Frontal cortex (tissue), 3 donors: ENCODE measurements at regions not wholly inside any gene's neighbourhood (a gene's known extent, or its start where the extent isn't known, plus 50 kb on each side); places are given as distances from the start of the nearest gene placed in this dataset.
"Not testable (repeated sequence)": the region's sequence is repeated elsewhere in the genome, so short reads cannot be mapped to it uniquely, and the experiment has no call there.

Experiments
- DNase-seq, 2 donors: peaks; one replicate each; pipeline ENCODE4 v3.0.0; 2012; ENCODE audit warnings: low spot score in 2 of 2
- FAIRE-seq: peaks from 2 replicates; lab custom pipeline; 2012; peaks lifted over from hg19 to GRCh38; lab: Jason Lieb, UNC
- donor health status: control.
- donor health status: control.
- donor health status: control.

DNA sequence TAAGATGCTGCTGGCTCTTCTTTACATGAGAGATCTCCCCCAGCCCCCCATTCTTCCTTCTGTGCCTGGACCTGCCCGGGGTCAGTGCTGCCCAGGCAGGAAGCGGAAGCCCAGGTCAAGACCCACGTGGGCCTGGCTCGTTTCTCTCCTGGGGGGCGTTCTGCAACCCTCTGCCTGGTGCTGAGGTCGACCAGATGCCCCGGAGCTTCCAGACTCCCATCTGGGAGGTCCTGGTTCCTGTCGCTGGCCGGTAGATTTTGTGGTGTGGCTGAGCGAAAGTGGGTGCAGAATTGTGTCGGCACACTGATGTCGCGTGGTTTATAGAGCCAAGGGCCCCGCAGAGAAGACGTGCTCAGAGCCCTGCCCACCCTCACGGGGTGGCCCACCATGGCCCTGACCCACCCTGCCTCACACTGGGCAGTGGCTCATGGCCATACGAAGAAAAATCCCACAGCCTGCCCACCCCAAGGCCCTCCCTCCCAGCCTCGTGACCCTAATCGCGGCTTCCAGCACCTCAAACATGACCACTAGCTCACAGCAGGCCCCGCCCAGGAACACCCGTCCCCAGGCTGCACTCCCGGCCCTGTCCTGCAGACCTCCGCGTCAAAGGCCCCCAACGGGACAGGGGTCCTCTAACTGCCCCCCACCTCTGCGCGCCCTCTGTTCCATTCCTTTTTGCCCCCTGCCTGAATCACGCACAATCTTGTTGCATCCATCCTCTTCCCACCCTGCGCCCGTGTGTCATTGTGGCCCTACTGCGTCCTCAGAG, 443.2 kb upstream of the ZNF722 start:
- not testable (repeated sequence) for DNase-seq, FAIRE-seq

DNA sequence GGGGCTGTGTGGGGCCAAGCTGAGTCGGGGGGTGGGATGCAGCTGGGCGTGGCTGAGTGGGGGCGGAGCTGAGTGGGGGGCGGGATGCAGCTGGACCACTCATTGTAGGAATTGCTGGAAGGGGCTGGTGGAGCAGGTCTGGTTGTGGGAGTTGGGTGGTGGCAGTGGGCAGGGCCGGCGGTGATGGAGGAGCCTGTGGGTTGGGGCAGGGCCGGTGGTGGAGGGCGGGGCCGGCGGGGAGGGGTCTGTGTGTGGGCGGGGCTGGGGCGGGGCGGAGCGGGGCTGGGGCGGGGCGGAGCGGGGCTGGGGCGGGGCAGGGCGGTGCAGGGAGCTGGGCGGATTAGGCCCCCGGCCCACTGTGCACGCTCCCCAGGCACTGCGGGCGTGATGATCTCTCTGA, 442.4 kb upstream of the ZNF722 start:
- DNase-seq, FAIRE-seq: not testable (repeated sequence)

DNA sequence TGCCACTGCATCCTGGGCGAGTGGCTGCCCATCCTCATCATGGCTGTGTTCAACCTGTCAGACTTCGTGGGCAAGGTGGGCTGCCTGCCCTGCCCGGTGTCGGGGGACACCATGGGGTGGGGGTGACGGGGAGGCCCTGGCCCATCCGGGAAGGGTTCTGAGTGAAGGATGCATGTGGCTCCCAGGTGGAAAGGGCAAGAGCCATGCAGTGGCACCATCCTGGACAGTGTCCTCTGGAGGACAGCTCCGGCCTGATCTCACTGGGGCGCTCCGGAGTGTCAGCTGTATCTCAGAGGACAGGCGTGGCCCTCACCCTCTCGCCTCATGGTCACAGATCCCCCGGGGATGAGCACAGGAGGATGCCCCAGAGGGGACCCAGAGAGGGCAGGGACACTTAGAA, 439.6 kb upstream of the ZNF722 start:
- DNase-seq, FAIRE-seq: not testable (repeated sequence)

GRCh38 chr7:63559826-63560465, 438.7 kb upstream of the ZNF722 start:
- FAIRE-seq, DNase-seq: not testable (repeated sequence)

GRCh38 chr7:63561911-63562310, 436.7 kb upstream of the ZNF722 start:
- DNase-seq, FAIRE-seq: not testable (repeated sequence)

- DNase-seq, FAIRE-seq: not testable (repeated sequence)
Observed at GRCh38 chr7:63562364-63563060, 436.1 kb upstream of the ZNF722 start.

- FAIRE-seq, DNase-seq: not testable (repeated sequence)
Observed at GRCh38 chr7:63563151-63563940, 435.3 kb upstream of the ZNF722 start.

DNA sequence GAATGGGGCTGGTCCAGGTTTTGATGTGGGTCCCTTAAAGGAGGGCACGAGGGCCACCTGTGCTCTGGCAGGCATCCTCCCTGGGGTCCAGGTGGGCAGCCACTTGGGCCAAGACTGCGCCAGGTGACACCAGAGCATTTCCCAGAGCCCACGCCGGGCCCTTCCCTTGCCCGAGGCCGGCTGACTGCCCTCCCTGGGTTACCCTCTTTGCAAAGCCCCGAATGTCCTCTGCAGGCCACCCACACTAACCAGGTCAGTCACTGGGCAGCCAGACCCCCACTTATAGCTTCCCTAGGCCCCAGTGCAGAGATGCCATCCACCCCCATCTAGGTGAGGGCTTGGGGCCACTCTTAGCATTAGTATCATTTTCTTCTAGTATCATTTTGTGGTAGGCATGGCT, 433.8 kb upstream of the ZNF722 start:
- not testable (repeated sequence) for FAIRE-seq, DNase-seq

DNA sequence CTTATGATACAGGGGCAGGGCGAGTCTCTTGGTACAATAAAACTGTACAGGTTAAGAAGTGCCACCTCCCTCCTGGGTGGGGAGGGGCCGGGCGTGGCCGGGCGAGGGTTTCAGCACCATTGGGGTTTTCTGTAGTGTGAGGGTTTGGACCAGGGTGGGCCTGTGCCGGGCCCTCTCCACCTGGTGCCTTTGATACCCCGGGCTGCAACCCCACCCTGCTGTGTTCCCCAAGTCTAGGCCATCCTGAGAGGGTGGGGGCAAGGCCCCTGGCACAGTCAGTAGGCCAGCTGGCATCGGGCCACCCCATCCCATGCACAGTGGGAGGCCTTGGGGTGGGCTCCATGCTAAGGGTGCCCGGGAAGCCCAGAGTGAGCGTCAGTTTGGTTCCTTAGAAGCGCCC, 431.8 kb upstream of the ZNF722 start:
- not testable (repeated sequence) for FAIRE-seq, DNase-seq

DNA sequence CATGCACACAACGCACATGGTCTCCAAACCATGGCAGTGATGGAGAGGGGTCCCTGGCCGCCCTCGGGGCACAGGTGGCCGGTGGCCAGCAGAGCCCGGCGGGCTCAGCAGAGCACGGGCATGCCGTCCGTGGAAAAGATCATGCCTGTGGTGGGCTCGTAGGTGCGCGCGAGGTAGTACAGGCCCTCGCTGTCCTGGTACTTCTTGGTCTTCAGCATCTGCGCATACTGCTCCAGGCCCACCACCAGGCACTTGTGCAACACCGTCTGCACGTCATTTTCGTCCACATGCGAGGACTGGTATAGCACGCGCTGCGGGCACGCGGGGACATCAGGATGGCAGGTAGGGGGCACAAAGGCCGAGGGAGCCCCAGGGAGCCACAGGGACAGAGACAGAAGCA, 431.0 kb upstream of the ZNF722 start:
- FAIRE-seq, DNase-seq: not testable (repeated sequence)

DNA sequence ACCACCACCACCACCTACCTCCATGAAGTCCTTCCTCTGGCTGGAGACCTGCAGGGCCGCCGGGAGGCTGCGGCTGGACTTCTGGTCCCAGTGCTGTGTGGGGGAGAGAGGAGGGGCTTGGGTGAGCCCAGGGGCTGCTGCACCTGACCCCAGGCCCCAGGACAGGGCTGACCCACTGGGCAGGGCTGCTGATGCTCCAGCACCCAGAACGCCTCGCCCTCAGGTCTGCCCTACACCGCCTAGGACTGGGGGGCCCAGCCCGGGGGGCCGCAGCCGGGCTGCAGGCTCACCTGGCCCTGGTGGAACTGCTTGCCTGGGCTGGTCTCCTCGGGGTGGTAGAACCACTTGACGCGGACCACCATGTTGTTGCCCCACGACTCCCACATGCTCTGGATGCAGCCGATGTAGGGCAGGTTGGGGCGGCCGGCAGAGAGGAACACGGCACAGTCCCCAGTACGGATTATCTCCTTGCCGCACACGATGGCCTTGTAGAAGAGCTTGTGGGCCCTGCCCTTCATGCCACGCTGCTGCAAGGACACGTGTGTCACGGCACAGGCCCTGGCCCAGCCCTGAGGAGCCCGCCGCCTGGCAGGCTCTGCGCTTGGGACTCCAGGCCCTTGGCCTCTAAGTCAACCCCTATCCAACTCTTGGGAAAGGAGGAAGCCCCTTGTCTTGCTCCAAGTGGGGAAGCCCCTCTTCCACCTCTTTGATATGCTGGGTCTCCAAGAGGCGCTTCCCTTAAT, 429.9 kb upstream of the ZNF722 start:
- not testable (repeated sequence) for FAIRE-seq

DNA sequence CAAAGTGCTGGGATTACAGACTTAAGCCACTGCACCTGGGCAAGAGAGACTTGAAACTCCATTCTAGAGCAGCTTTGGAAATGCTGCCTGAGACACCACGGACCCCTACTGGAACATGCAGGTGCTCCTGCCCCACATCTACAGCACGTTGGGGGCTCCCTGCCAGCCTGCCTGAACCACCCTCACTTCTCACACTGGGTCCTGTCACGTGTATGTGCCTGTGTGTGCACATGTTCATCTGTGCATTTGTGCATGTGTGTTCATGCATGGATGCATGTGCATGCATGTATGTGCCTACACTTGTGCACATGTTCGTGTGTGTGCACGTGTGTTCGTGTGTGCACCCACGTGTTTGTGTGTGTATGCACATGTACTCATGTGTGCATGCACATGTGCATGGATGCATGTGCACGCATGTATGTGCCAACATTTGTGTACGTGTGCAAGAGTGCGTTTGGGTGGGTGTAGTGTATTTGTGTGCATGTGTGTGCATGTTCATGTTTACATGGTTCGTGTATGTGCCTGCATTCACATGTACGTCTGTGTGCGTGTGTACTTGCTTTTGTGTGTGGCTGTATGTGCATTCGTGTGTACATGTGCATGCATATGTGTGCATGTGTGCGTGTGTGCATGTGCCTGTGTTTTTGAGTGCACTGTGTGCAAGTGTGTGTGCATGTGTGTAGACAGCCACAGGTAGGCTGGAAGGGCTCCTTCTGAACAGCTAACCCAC, 428.1 kb upstream of the ZNF722 start:
- DNase-seq, FAIRE-seq: not testable (repeated sequence)

More for the DNA sequence above, 429.9 kb upstream of the ZNF722 start:
- not testable (repeated sequence) for DNase-seq

DNA sequence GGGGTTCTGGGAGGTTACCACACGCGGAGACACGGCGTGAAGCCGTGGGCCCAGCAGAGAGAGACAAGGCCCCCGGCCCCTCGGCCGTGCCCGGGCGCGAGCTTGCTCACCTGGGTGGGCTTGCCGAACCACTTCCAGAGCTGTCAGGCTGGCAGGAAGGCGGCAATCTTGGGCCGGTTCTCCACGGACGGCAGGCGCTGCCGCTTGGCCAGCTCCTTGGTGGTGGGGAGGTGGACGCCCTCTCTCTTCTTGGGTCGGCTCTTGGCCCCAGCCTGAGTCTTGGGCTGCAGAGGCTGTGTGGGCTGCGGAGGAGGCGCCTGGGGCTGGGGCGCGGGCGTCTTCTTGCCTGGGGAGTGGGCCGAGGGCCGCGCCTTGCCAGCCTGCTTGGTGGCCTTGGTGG, 426.5 kb upstream of the ZNF722 start:
- not testable (repeated sequence) for DNase-seq, FAIRE-seq

- peak in 1 of 2 donors; percentile 4 for DNase-seq
Observed at GRCh38 chr7:63572956-63573355, 425.7 kb upstream of the ZNF722 start.

DNA sequence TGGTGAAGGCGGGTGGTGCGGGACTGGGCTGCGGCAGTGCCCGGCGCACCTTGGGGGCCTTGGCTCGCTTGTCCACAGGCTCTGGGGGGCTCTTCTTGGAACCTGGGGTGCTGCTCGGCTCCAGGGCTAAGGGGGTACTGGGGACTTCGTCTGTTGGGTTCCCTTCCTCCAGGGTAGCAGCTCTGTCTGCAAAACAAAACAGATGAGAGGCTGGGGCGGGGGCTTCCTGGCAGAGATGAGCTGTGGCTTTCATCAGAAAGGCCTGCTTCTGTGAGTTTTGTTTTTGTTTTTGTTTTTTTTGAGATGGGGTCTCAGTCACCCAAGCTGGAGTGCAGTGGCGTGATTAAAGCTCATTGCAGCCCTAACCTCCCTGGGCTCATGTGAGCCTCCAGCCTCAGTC, 425.2 kb upstream of the ZNF722 start:
- FAIRE-seq, DNase-seq: not testable (repeated sequence)

More at GRCh38 chr7:63572956-63573355, 425.7 kb upstream of the ZNF722 start:
- FAIRE-seq, result not testable (repeated sequence)

- not testable (repeated sequence) for DNase-seq, FAIRE-seq
Observed at GRCh38 chr7:63576421-63576820, 422.2 kb upstream of the ZNF722 start.

GRCh38 chr7:63577066-63577465, 421.6 kb upstream of the ZNF722 start:
- not testable (repeated sequence) for DNase-seq, FAIRE-seq

DNA sequence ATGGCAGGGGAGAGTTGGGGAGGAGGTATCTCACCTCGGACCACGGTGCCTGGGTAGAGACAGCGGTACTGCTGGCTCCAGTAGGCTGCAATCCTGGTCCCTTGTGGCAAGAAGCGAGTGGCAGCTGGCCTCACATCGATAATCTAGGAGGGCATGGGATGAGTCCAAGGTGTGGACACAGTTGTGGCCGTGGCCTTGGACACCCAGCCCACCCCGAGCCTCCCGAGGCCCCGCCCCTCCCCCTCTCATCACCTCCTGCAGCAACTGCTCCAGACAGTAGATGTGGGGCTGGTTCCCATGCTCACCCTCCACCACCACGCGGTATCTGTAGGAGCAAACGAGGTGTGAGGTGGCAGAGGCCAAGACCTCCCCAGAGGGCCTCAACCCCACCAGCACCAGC, 418.6 kb upstream of the ZNF722 start:
- FAIRE-seq, DNase-seq: not testable (repeated sequence)
